Activated CD4-positive, alpha-beta T cell treated with anti-CD3 and anti-CD28 coated beads, Interleukin-2, Interleukin-6, amounts not matched to agents 100 ng/mL and 50 ng/mL, durations not matched to agents 16 hours and 8 hours (primary cell): ENCODE measurements at regions not wholly inside any gene's neighbourhood (a gene's known extent, or its start where the extent isn't known, plus 50 kb on each side); places are given as distances from the start of the nearest gene placed in this dataset.

ENCODE experiments used
- DNase-seq: peaks from one replicate; pipeline ENCODE4 v3.0.0-alpha.2; 2020

DNA sequence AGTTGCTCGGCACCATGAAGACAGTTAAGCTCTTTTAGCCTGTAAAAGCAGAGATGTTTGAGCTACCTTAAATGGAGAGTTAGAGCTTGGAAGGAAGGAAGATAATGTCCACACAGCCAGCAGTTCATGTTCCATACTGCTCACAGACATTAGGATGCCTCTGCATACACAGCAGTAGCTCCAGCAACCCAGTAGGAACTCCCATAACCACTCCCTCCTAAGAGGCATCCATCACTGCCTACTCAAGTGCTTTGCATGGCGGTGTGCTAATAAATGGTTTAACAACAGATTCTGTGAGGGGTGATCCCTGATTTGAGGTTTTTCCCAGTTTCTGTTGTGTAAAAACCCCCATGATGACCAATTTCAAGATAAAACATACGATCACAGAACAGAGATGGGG is 286.4 kb downstream of the HACE1 start:
- no peak for DNase-seq

DNA sequence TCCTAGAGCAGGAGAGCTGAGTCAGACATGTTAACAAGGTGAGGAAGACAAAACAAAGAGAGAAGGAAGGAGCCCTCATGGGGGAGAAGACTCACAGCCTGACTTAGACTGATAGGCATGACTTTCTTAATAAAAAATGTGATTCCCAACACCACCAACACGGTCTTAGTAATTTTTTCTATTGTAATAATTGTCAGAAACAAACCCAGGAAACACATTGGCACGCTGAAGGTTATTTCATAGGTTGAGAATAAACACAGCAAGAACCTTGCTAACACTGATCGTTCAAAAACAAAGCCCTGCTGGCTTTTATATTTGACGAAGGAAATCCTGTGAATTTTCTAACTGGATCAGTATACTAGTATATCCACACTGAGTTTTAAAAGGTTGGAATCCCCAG is 286.8 kb downstream of the HACE1 start:
- DNase-seq, result no peak

DNA sequence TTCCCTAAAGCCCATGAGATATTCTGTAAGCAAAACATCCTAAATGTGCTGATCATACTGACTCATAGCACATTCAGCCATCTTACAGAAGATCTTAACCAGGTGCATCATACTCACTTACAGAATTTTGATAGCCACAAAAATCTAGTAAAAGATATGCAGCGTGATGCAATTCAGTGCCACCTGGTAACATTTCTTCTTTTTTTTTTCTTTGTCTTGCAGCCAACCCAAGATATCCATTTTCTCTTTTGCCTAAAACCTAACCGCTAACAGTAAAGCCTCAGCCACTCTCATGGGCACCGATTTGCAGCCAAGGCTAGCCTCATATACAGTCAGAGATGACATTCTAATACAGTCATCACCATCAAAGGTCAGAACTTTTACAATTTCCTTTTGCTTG is 293.3 kb downstream of the HACE1 start:
- DNase-seq, result no peak

DNA sequence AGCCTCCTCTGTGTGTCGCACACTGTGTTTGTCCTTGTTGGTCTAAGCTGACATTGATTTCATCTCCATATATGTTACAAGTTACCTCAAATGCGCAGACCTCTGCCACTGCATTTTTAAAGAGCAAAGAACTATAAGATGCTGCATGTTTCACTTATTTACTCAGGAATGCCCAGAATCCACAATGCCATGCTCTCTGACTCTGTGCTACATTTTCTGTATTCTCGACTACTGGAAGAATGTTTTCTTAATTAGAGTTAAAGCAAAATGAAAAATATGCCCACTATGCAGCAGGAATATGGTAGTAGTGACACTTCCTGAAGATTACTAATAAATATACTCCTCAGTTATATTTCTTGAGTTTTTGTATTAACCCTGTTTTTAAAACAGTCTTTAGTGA is 296.4 kb downstream of the HACE1 start:
- no peak for DNase-seq

DNA sequence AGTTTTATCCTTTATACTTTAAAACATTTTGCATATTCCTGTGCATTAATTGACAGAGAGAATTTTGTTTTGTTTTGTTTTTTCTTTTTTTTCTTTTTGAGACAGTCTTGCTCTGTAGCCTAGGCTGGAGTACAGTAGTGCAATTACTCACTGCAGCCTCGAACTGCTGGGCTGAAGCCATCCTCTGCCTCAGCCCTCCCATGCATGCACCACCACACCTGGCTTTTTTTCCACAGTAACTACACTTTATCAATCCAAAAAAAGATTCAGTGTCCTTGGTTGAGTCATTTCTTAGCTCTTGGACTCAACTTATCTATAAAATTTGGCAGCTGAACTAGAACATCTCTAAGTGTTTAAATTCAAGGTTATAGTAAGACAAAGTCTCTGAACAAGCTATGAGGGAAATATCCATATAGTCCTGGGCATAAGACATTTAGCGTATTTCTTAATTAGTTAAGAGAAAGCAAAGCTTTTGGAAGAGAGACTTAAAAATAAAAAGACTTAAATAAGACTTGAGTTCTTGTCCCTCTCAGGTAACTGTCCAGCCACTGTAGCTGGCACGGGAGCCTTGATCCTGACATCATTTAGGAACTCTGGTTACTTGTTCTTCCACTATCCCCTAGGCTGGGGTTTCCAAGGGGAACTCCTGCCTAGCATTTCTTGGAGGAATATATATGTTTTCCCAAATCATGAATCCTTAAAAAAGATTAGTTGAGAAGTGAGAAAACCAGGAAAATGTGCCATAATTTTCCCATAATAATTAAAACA is 300.1 kb downstream of the HACE1 start:
- DNase-seq, result no peak

DNA sequence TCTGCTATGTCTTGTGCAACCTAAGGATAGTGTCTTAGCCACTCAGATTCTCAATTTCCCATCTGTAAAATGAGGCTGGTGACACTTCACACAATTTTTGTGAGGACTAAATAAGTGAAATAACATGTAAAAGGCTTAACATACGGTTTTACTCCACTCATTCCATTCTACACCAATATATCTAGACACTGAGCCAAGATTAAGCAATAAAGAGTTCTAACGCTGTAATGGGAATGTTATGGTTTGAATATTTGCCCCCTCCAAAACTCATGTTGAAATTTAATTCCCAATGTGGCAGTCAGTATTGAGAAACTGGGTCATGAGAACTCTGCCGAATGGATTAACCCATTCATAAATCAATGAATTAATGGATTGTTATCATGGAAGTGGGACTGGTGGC is 301.0 kb downstream of the HACE1 start:
- no peak for DNase-seq

DNA sequence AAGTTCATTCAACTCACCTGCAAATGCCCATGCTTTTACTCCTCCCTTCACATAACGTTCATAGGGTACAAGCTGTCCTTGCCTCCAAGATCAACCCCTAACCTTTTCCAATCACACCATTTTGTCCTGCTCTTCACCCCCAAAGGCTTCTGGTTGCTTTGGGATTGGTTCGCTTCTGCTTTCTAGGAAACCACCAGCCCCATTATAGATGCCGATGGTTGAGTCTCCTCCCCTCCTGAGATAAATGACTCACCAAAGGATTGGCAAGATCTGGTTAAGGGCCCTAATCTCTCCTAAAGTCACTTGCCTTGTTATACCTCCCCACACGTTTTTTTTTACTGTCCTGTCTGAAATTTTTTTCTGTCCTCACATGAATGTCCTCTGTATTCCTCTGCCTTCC is 311.4 kb downstream of the HACE1 start:
- DNase-seq, result no peak

DNA sequence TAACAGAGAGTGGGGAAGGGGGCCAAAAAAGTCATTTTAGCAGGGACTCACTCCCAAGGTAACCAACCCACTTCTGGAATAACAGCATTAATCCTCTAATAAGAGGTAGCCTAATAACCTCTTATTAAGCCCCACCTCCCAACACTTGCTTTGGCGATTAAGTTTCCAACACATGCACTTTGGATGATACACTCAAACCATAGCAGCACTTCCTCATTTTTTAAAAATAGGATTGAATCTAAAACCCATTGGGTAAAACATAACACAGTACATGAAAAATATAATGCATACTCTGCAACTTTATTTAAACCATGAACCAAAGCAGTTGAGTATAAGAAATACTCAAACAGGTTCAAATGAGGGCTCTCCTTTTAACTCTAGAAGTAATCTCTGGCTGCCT is 318.3 kb downstream of the HACE1 start:
- DNase-seq, result no peak

DNA sequence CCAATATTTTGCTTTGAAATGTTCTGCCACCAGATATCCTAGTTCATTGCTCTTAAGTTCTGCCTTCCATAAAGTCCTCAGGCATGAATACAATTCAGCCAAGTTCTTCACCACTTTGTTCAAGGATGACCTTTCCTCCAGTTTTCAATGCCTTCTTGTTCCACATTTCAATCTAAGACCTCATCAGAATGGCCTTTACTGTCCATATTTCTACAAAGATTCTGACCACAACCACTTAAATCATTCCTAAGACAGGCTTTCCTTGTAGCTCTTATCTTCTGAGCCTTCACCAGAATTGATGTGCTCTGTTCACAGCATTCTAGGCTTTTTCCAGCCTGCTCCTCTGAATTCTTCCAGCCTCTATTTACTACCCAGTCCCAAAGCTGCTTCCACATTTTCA is 319.0 kb downstream of the HACE1 start:
- no peak for DNase-seq

DNA sequence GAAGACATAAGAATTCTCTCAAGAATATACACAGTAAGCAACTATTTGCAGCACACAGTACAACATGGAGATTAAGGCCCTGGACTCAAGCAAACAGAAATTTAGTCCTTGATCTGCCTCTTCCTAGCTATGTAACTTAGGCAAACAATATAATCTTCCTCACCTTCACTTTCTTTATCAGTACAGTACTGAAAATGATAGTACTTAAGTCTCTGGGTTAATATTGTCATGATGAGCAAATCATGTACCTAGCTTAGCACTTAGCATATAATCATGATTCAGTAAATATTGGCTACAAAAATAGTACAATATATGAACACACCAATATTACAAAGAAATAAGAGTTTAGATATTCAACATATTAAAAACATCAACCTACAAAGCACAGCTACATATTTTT is 320.5 kb downstream of the HACE1 start:
- DNase-seq, result no peak

DNA sequence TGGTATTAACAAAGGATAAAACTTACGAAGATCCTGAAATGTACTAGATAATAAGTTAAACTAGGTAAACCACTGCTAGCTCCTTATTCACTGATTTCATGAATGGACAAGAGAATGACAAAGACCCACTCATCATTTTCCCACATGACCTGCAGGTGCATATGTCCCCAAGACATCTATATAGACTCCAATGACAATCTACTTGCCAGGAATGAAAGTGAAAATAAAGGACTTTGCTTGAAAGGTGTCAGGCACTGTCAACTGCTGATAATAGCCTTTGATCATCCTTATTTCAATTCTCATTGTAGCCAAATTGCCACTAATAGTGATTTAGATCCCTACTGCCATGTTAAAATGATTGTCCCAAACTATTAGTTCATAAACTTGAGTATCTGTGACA is 321.8 kb downstream of the HACE1 start:
- no peak for DNase-seq

DNA sequence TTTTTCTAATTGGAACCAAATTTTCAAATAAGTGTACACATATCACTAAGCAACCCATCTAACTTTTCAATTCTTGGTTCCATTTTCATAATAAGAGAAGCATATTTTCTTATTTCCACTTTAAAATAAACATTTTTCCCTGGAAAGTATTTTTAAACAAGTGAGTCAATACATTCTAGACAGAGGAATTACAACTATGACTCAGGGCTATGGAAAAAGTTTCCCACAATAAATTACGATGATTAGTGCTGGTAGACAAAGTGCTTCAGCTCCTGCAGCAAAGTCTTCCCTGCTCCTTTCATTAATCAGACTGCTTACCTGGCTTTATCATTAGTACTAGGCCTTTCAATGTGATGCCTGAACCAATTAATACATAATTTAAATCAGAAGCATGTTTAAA is 322.5 kb downstream of the HACE1 start:
- no peak for DNase-seq

DNA sequence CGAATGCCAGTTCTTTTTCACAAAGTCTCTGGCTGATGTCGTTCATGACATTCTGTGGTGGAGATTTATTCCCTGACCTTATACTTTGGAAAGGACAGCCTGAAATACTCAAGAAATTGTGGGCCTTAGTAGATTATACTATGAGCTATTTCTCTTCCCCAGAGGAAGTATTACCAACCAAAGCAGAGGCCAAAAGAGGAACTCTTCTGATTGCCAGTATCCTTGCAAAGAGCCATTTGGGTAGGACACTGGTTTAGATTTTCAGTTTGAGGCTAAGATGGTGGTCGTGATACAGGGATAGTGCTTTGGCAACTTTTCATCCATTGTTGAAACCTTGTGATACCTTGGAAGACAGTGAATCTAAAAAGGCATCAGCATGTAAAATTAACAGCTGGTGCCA is 327.3 kb downstream of the HACE1 start:
- DNase-seq, result no peak

DNA sequence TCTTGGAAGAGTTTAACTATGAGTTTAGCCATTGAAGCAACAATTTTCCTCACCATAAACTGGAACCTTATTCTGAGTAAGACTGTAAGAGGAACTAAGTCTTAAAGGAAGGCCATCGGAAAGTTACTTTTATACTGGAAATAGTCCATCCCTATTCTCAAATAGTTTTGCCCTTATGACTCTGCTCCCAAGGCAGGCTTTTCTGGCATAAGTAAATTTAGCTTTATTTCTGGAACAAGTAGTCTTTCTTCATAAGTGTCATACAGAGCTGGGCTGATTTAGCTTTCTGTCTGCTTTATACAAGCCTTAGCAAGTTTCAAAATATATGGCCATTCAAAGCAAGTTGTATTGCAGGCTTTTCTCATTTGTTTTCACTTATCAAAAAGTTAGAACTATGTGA is 328.1 kb downstream of the HACE1 start:
- no peak for DNase-seq

DNA sequence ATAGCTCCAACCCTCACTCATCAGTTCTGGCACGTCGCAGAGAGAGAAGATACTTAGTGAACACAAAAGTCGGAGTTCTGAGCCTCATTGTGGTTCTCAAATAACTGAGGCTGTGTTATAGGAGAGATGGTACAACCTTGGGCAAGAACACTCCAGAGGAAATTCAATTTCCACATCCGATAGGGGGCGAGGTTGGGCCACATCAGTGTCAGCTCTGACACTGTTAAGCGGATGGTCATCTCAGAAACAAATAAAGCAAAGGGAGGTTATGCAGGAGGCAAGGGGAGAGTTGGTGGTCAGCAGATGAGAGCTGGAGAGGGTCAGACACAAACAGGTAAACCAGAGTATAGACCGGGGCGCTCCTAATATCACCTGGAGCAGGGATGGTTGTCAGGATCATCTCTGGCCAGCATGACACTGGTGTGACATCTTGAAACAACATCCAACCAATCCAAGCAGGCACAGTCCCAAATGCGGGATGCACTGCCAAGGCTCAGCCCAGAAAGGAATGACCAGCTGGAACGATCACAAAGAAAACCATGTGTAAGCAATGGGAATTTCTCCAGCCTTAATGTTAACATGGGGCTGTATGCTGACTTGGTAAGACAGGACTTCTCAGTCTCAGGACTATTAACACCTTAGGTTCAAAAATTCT is 331.8 kb downstream of the HACE1 start:
- peak; percentile 3 for DNase-seq

DNA sequence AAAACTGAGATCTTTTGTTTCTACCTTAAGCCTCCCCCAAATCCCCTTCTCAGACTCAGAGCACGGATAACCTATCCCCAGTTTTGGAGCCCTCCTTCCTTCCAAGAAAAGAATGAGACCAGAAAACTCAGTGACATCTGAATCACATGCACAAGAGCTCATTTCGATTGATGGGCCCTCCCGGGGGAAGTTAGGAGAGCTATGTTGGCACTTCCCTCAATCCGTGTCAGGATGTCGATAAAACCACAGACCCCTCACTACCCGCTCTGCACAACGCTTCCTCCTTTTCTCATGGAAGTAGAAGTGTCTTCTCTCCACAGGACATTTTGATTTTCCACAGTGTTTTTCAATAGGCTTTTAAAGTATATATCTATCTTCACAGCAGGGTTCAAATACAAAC is 332.4 kb downstream of the HACE1 start:
- no peak for DNase-seq

DNA sequence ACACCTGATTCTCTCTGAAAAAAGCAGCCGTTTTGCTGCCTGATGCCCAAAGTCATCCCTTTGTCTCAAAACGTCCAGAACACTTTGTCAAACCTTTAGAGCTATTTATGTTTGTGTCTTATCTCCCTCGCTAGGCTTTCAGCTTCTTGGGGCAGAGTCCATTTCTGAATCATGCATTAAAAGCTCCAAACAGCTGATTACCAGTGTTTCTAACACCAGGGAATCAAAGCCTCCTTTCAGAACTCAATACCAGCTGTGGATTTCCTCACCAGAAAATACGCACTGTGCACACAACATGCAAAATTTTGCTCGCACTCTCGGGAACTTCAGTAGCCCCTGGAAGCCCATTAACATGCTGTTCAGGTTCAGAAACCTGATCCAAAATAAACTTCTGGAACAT is 333.3 kb downstream of the HACE1 start:
- DNase-seq, result no peak

DNA sequence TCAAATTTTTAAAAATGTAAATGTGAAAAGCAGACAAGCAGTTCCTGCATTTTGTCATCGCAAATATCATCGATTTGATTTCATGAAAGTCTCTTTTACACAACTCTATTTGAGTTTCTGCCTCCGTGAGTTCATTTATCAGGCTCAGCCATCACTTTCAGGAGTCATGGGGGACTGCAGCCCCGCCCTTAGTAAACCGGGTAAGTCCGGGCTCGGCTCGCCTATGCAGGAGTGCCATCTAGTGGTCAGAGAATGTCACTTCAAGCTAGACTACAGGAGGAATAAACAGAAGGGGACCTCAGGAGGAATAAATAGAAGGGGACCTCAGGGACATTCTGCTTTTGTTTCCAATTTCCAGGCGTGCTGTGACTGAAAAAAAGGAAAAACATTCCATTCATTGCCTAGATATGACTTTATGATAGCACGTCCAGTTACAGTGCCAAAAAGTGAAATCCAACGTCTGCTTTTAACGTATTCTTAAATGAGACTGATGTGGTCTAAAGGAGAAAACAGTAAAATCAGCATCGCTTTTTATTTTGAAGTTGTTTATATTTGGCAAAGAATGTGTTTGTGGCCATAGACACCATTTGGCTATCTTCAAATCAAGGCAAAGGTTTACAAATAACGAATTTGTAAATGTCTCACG is 333.9 kb downstream of the HACE1 start:
- DNase-seq, result peak; percentile 82

DNA sequence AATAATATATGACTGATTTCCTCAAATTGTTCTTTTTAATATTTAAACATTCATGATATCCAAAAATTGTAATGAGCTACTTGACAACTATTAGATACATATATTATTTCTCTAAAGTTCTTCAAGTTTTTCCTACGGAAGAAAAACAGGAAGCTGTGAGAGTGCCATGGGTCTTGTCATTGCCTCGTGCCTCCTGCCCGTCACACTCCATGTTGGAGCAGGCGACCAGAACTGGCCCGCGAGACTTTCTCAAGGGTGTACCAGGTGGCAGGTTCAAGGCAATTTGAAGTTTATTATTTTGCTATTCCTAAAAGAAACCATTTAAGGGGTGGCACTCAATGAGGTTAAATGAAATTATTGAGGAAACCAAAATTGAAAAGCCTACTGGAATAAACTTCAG is 337.2 kb downstream of the HACE1 start:
- no peak for DNase-seq

DNA sequence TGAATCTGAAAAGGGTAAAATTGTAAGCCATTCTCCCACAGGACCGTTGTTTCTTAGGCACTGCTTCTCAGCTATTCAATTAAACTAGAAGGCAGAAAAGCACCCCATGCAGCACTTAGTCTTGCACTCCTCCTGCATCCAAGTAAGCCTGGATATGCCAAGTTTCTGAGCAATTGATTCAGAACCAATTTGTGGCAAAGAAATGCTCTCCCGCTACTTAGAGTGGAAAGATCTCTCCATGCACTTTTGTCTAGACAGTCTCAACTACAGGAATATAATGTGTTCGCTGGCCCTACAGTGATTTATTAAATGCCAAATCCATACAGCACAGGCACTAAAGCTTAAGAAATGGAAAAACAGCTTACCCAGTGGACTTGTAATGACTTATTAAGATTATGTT is 338.5 kb downstream of the HACE1 start:
- DNase-seq, result no peak

DNA sequence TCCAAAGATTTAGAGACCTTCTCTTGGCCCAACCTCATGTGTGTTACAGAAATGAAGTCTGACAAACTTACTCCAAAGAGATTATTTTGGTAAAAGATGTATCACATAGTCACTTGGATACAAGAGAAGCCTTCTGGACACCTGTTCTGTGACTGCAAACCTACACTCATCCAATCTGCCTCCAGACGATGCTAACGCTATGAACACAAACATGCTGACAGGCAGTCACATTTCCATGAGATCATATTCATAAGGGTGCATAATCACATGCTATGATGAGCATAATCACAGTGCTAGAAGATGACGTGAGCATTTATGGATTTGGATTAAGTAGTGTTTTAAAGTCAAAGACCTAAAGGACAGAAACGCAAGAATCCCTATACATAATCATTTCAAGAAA is 340.2 kb downstream of the HACE1 start:
- no peak for DNase-seq

DNA sequence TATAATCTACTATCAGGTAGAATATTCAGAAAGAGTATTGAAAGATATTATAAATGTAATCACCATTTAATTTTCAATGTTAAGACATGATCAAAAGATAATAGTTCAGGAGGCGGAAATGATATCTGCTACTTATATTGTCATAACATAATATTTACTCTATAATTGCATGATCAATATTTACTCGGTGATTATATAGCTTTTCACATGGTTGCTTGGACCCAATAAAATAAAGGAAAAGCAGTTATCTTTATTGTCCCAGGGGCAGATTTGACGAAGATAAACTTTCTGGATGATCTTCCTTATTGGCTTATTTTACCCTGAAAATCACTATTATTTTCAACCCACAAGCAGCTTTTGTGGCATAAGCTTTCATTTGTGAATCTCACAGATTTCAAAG is 350.4 kb downstream of the HACE1 start:
- DNase-seq, result no peak

DNA sequence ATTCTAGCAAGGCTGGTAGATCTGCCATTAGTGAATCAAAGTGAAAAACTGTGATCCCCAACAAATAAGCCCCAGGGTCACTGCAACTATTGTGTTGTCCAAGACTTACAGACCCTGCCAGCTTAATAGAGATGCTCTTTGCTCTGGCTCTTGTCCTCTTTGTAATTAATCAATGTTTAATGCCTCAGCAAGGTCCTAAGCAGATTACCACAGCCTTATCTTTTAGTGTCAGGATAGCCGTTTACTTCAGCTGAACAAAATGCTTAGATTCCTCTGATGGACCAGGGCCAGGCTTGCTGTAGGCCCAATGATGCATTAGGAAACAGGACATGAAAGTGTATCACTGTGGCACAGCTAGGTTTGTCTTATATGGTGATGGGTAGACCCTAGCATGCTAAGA is 353.3 kb downstream of the HACE1 start:
- DNase-seq, result no peak

DNA sequence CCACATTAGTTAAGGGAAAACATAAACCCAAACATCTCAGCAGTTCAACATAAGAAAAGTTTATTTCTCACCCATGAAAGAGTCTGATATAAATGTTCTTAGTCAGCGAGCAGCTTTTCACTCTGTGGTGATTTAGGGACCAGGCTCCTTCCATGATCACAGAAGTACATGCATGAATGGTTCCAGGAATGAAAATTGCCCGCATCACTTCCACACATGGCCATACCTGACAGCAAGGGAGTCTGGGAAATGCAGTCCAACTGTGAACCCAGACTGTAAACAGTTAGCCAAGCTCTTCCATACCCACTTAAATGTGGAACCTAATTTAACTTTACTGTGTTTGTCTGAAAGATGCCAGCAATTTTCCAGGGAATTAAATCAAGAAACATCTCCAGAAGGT is 353.9 kb downstream of the HACE1 start:
- DNase-seq, result no peak

DNA sequence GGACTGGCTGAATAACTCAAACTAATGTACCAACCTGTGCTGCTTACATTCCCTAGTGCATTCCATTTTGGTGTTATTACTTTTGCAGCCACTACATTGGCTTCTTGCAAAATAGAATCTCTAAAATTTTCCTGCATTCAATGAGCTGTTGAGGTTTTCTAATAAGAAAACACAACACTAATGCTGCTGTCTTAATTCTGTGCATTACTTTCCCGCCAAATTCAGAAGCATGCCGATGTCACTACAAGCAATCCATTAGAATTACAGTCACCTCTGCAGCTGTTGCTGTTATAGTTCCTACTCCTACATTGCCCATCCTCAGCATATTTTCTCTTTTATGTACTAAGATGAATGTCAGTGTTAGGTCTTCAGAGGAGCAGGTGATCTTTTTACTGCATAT is 359.5 kb downstream of the HACE1 start:
- no peak for DNase-seq
